ENCODE measurements at regions not wholly inside any gene's neighbourhood (a gene's known extent, or its start where the extent isn't known, plus 50 kb on each side); places are given as distances from the start of the nearest gene placed in this dataset.

GRCh38 chr6:154890874-154891273, 104.2 kb upstream of the TIAM2 start (continued):
- TF ChIP-seq HOMEZ (CRISPR knock-in tag; IDR thresholded peaks at IDR 0.05) (no peak), TCF7 (IDR thresholded peaks at IDR 0.05; ENCODE audit: borderline replicate concordance) (no peak), ESRRB (CRISPR knock-in tag; IDR thresholded peaks at IDR 0.05; ENCODE audit: borderline replicate concordance) (no peak)

- intact Hi-C loops (cut with micrococcal nuclease) (no loop called here), in situ Hi-C loops (cut with MboI) (no loop called here)
- ATAC-seq (no peak), DNase-seq (ENCODE audit: extremely low read depth in 1 of 4, low spot score in 3 of 4) (no peak), FAIRE-seq (no peak)
- Histone ChIP-seq H3K36me3 (ENCODE audit: control insufficient read depth, insufficient read depth, low read length) (no peaks in the 10 kb centered on the region; the same call in 2 of the 3 replicates), H3K27me3 (ENCODE audit: control insufficient read depth in 2 of 2, insufficient read depth in 2 of 2, low read length in 2 of 2) (no peaks in the 10 kb centered on the region), H3K4me3 (no peak overlapping the region), H3K9me3 (replicated peaks; ENCODE audit: control insufficient read depth, insufficient read depth, low read depth, low read length) (no peaks in the 10 kb centered on the region), H3K4me1 (replicated peaks in 1 of 2; ENCODE audit: control insufficient read depth in 2 of 2, insufficient read depth in 2 of 2, low read length in 2 of 2) (no peaks in the 10 kb centered on the region), H3K9me1 (ENCODE audit: control insufficient read depth, insufficient read depth, low read length) (no peaks in the 10 kb centered on the region), H3K4me2 (ENCODE audit: insufficient read depth, low read length) (no peak overlapping the region), H2AFZ (ENCODE audit: low read depth, low read length) (no peak overlapping the region), H3K27ac (ENCODE audit: extremely low read depth, low read depth, low read length) (no peak overlapping the region), H3K79me2 (ENCODE audit: control insufficient read depth, insufficient read depth, low read length) (no peaks in the 10 kb centered on the region), H4K20me1 (replicated peaks; ENCODE audit: control insufficient read depth, insufficient read depth, low read length) (0 out of 2 replicates have a peak, but pooled peaks cover 4% of the 10 kb centered on the region), H3K9ac (ENCODE audit: insufficient read depth in 1 of 2, low read depth in 2 of 2, low read length in 2 of 2) (no peak overlapping the region)
- WGBS (ENCODE audit: insufficient coverage, low coverage, missing lambda C conversion rate): 84% methylated on average over 3 of the region's 3 CpGs
- TF ChIP-seq ZNF444 (CRISPR knock-in tag; IDR thresholded peaks at IDR 0.05): no peak
- no peak for TF ChIP-seq ETV5 (CRISPR knock-in tag; IDR thresholded peaks at IDR 0.05; ENCODE audit: low read depth)
- no peak for TF ChIP-seq TCF7 (IDR thresholded peaks at IDR 0.05; ENCODE audit: borderline replicate concordance)
- TF ChIP-seq ZBTB34 (CRISPR knock-in tag; IDR thresholded peaks at IDR 0.05): no peak
- no peak for TF ChIP-seq HLTF (IDR thresholded peaks at IDR 0.05)
- no peak for TF ChIP-seq PREB (CRISPR knock-in tag; IDR thresholded peaks at IDR 0.05)
- no peak for TF ChIP-seq EP400 (IDR thresholded peaks at IDR 0.05)
- TF ChIP-seq AFF1 (IDR thresholded peaks at IDR 0.05; ENCODE audit: low read depth in 1 of 2, partially characterized antibody in 2 of 2): no peak
- no peak for TF ChIP-seq PCBP1 (IDR thresholded peaks at IDR 0.05; ENCODE audit: low read depth, low read length, poor library complexity, severe bottlenecking)
- no peak for TF ChIP-seq KDM1A (IDR thresholded peaks at IDR 0.05)
- POLR2A ChIA-PET: interaction anchor here (0.8 to 0.9 kb wide), 2 partner anchors 9 to 201 kb away, joined by 3 read pairs; no protein-coding TSS in a partner anchor
- BruUV-seq (replicated peaks): no TSS peak
- CTCF ChIA-PET (ENCODE audit: low intra/inter-chr PET ratio): no interaction called here
Observed at GRCh38 chr6:154891901-154892300, 103.2 kb upstream of the TIAM2 start.

Data from K562 (cell line).